HG02798 (cell line): ENCODE measurements at regions not wholly inside any gene's neighbourhood (a gene's known extent, or its start where the extent isn't known, plus 50 kb on each side); places are given as distances from the start of the nearest gene placed in this dataset.
A peak's percentile ranks its signal among the peaks of the same experiment; 100 is the strongest.

Experiments used
- ATAC-seq: cut with Tn5 transposase; IDR thresholded peaks from one replicate; pipeline ENCODE4 v1.9.1; 2021; ENCODE audit warnings: mild to moderate bottlenecking; ENCODE audit not compliant: unreplicated experiment, poor library complexity

DNA sequence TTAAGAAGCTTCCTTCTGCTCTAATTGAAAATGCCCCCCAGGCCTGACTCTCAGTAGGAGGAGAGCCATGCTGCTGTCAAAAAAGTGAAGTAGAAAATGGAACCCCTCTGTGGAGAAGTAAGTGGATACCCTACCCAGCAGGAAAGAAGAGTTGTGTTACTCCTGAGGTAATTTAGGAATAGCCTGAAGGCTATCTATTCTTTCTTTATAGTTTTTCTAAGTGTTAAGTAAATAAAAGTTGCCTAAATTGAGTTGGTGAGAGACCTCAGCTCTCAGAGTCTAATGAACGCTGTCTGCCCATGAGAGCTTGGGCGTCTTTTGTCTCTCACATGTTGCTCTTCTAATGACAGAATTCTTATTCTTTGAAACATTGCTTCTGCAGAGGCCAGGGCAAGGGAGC lies 116.2 kb downstream of the NSUN3 start:
- ATAC-seq: no peak

DNA sequence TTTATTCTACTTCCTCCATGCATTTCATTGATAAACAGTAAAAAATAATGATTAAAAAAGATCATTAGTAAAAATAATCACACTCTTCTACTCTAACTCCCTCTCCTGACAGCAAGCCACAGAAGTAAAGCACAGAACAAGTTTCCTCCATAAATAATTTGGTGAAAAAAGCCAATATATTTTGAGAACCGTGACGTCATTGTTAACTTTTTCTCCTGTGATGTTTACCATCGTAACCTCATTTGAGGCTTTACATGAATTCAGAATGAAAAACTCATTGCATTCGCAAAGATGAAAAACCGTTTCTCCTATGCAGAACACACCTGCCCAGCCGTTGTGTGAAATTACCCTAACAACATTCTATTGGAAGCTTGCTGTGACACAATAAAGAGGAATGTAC lies 120.7 kb downstream of the NSUN3 start:
- ATAC-seq: no peak

DNA sequence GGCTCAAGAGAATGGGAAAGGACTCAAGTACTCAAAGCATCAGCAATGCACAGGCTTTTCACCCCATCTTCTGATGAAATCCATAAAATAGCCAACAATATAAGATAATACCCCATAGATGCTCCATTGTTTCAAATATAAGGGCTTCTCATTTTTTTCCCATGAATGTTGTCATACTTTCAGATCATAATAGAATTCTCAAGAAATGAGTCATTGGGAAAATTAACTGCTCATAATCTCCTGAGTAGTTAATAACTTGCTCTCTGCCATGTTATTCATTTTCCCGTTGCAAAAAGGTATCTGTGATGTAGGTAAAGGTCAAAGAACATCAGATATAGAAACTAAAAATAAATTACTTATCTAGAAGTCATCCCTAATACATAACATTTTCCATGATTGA lies 121.9 kb downstream of the NSUN3 start:
- no peak for ATAC-seq

DNA sequence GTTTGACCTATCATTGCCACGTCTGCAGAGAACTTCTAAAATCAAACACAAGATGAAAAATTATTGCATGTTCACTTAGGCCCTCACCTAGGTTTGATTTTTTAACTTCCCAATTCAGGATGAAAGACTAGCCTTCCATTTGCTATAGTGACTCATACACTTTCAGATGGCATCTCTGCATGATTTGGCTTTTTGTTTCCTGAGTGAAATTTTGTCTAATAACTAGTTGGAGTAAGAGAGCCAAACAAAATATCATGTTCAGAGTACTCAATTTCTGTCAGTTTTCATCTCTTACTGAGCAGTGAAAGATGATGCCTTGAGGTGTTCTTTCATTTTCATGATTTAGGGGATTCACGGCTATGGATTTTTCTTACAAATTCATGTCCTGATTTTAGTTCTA lies 122.9 kb downstream of the NSUN3 start:
- no peak for ATAC-seq

DNA sequence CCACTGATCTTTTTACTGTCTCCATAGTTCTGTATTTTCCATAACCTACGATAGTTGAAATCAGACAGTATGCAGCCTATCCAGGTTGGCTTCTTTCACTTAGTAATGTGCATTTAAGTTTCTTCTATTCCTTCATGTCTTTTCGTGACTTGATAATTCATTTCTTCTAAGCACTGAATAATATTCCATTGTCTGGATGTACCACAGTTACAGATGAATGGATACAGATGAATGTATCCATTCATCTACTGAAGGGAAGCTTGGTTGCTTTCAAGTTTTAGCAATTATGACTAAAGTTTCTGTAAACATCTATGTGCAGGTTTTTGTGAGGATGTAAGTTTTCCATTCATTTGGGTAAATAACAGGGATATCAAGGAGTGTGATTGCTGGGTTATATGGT lies 124.8 kb downstream of the NSUN3 start:
- no peak for ATAC-seq

DNA sequence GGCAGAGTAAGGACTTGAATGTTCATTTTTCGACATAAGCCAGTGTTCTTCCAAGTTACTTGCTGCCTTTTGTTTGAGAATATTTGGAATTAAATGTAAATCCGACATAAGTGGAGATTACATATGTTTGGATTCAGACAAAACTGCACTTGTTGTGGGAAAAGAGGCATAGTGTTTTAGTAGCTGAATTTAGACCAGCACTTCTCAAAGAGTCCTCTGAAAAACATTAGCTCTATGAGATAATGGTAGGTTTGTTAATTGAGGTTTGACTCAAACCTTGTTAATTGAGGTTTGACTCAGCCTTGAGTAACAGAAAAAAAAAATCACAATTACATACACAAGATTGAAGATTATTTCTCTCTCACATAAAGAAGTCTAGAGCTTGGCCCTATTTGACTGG lies 132.5 kb downstream of the NSUN3 start:
- no peak for ATAC-seq

DNA sequence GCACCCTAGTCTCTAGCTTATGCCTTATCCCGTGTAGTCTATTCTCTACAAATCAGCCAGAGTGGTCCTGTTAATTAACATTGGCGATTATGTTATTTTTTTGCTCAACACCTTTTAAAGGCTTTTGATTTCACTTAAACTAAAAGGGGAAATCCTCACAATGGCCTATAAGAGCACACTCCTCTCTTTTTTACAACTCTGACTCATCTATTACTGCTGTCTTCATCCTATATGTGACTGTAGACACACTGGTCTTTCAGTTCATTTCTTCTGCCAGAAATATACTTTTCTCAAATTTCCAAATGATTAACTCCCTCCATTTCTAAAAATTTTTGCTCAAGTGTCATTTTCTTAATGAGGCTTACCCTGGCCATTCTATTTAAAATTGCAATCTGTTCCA lies 143.4 kb downstream of the NSUN3 start:
- no peak for ATAC-seq

DNA sequence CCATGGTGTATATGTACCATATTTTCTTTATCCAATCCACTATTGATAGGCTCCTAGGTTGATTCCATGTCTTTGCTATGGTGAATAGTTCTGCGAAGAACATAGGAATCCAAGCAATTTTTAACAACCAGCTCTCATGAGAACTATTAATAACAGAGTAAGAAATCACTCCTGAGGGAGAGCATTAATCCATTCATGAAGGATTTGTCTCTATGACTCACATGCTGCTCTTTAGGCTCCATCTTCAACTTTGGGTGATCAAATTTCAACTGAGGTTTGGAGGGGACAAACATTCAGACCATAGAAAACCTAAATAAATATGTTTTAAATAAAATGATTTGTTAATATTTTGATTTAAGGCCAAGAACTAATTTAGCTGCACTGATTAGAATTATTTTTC lies 147.4 kb downstream of the NSUN3 start:
- ATAC-seq: no peak

DNA sequence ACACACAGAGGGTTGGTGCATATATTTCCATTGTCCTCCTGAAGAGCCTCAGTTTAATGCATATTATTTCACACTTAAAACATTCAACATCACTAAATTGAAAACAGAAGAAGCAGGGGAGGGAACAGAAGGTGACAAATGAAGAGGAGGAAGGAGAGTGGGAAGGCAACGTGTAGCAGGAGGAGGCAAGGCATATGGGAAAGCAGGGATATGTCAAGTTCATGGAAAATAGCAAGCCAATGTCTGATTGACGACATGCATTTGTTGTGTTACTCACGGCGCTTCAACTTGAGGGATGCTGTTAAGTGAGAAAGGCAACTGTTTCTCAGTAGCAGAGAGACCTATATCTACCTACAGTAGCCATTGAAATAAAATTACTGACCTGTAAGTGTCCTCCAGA lies 154.5 kb downstream of the NSUN3 start:
- ATAC-seq: no peak

DNA sequence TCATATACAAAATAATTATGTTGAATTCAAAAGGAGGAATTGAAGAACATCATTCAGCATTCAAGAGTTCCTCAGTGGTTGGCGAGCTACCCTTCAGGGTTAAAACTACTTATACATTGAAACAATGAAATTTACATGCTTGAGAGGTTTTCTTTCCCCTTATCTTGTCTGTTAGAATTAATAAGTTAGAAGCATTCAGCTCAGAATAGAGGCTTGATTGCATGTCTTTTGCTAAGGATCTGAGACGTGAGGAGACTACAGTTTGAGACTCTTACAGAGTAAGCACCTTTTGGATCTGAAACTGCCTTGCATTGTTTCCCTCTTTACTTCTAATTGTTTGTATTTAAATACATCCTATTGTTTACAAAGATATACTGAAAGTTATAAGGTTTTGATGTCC lies 157.6 kb downstream of the NSUN3 start:
- no peak for ATAC-seq

DNA sequence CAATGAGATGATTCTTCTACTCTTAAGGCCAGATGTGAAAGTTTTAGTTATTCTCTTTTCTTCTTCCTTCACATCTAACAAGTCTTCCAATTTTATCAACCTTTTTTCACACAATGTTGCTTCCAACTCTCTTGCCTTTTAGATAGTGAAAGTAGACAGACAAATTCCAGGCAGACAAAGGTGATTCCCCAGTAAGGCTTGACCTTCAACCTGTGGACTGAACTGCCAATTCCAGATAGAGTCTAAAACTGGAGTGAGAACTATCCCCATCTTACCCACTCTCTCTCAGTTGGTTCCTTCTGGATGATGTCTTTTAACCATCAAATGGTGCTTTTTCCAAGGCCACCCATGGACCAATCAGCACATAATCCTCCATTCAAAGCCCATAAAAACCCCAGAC lies 159.0 kb downstream of the NSUN3 start:
- no peak for ATAC-seq

DNA sequence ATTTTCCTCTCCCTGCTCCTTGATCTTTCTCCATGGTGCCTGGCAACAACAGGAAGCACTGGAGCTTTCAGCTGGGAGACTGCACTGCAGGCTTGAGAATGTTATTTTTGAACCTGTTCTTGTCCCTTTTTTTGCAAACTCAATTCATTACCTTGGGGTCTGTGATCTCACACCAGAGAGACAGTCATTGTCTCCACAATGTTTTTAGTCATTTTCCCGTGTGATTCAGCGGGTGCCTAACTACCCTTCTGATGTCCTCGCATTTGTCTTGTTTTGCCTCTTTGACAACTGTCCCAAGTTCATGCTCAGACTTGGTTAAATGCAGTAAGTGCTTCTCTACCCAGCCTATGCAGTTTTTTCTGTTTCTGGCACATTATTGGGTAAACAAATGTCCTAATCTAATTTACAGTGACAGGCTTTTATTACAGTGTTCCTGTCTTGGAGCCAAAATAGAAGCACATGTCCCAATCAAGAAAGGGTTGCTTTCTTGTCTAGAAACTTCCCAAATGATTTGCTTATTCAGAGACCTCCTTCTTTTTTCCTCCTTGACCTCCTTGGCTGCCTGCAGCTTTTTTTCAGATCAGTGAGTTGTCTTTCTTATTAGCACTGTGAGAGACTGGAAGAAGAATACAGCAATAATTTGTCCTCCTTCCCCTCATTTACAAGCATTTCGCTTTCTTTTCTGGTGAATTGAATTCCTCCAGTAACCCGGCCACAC lies 162.4 kb downstream of the NSUN3 start:
- ATAC-seq: no peak

DNA sequence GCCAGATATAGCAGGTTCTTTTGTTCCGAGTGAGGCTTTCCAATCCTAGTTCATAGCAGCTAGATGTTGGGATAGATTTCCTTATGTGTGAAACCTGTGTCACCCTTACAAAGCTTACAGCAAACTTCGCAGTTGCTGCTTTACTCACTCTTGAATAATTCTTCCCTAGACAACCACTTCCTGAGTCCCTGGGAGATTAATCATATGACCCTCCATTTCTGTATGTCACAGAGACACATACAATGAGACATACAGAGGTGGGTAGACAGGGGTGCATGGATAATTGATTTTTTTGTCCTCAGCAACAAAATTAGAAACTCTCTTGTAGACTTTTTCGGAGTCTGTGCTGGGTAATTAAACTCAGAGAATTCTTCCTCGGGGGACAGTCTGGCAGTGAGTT lies 163.2 kb downstream of the NSUN3 start:
- no peak for ATAC-seq

DNA sequence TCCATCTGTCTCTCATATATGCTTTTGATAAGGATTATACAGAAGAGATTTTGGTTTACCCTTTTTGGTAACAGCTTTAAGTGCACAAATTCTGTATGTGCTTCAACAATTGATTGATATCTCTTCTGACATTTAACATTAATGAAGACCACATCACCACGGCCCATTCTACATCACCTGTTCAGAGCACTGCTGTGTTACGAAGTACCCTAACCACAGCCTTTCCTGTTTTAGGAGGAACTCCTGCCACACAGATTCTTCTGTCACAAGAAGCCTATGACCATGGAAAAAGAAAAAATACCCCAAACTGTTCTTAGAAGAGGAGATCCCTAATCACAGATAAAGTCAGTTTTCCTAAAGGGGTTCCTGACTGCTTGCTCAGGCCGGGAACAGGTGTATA lies 170.1 kb downstream of the NSUN3 start:
- ATAC-seq: no peak

DNA sequence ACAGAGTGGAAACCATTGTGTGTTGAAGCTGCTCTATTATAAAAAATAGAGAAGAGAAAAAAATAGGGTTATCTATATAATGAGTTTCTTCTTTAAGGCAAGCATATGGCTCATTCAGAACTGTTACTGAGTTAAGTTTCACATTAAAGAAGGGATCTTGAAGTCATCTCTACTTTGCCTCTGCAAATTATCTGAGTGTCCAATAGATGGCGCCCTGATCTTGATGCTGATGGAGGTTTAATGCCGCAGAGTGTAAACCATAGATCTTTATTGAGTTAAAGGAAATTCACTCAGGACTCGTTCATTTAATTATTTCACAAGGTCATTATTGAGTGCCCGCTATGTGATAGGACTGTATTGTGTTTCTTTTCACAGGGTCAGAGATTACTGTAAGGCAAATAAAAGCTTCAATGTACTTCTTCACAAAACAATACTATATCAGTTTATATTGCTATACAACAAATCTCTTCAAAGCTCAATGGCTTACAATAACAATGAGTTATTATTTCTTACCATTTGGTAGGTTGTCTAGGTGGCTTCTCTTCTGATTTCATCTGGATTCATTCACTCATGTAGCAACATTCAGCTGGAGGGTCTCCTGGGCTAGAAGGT lies 171.4 kb downstream of the NSUN3 start:
- ATAC-seq: peak; percentile 64

DNA sequence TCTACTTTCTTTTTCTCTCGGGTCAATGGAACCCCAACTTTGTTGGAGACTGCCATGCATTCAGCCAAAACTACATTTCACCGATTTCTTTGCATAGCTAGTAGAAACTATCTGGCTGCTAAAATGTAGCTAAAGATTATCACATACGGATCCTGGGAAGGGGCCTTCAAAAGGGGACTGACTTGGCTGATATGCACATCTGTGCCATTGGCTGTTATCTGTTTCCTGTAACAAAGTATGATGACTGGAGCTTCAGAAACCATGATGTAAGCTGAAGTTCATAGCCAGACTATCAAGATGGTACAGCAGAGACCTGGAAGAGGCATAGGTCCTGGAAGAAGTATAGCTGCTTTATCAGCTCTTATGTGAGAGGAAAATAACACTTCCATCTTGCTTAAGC lies 179.1 kb downstream of the NSUN3 start:
- no peak for ATAC-seq

DNA sequence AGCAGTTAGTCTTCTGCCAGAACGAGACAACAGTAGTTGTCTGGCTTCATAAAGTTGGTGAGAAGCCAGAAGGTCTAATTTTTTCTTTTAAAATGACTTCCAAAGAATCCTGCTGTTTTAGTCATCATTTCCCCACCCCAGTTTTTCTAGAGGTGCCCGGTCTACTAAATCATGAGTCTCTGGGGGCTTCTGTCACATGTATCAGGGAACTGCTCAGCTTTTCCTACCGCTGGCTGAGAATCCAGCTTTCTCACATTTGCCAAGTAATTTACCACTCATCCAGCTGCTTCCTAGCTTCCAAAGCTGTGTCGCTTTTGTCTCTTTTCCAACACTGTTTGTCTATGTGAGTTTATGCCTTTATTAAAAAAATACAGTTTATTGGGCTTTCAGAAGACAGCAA lies 183.3 kb downstream of the NSUN3 start:
- no peak for ATAC-seq

DNA sequence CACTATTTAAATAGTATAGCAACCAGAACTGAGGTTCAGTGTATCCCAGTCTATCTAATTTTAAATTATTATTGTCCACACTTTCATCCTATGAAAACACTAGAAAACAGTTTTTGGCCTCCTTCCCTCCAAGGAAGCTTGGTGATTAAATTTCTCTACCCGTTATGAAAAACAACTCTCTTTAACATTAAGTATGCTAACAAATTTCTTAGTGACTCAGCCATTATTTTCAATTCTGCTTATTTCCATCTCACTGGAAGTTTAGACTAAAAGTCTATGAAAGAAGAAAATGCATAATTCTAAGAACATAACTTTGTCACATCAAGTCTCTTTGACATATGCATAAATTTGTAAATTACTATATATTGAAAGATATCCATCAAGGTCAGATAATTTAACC lies 185.2 kb downstream of the NSUN3 start:
- ATAC-seq: no peak

DNA sequence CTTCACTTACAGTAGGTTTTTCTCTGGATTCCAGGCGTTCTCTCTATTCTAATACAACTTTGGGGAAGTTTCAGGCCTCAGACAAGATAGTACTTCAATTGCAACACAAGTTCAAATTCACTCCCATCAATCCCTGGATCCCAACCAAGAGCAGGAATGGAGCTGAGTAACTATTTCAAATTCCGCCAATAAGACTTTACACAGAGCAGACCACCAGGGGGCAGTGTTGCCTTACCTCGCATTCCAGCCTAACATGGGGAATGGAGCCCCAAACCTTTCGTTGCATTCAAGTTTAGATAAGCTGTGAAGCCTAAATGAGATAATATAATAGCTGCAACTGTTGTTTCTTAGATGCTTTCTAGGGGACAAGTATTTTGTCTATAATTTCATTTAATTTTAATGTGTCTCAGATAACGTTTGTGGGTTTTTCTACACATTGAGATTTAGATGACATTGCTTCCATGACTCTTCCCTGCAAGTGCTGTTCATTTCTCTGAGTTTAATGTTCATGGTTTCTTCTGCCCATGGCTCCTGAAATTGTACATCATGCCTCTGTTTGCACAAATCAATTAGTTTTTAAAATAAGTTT lies 186.7 kb downstream of the NSUN3 start:
- ATAC-seq: peak; percentile 92

DNA sequence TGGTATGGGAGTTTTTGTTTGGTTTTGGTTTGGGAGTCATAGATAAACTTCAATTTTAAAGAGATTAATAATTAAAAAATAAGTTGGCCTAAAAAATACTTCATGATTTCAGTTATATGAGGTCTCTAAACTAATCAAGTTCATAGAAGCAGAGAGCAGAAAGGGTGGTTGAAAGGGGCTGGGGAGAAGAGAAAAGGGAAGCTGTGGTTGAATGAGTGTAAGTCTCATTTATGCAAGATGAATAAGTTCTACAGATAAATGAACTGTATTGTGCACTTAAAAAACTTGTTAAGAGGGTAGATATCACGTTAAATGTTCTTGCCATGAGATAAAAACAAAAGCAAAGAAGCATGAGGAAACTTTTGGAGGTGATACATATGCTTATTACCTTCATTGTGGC lies 188.7 kb downstream of the NSUN3 start:
- ATAC-seq: no peak

DNA sequence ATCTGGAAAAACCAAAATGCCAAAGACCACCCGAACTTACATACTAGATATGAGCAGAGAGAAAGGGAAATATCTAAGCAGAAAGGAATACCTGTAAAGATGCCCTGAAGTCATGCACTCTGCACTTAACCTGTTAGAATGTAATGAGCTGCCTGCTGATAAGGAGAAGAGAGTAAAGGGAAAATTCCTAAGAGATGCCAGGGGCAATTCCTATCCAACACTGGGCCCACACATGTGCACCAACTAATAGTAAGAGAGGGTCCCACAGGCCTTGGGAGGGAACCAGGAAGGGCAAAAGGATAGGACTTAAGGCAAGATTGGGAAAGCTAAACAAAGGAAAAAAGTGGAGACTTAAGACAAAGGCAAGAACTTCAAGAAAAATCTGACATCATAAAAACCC lies 189.5 kb downstream of the NSUN3 start:
- ATAC-seq: no peak
